ENCODE measurements at regions not wholly inside any gene's neighbourhood (a gene's known extent, or its start where the extent isn't known, plus 50 kb on each side); places are given as distances from the start of the nearest gene placed in this dataset.

GRCh38 chr21:24470852-24471251, 1136.4 kb downstream of the MRPL39 start:
- no peak for TF ChIP-seq CTCF (IDR thresholded peaks at IDR 0.05)
- no peak for DNase-seq
- H3K4me3 ChIP-seq, result no peak overlapping the region
- H3K36me3 ChIP-seq, result no peaks in the 10 kb centered on the region
- H3K27ac ChIP-seq, result no peak overlapping the region
- intact Hi-C loops (cut with DNase I), result no loop called here
- no peaks in the 10 kb centered on the region for H3K27me3 ChIP-seq
- H3K9me3 ChIP-seq, result no peaks in the 10 kb centered on the region
- ATAC-seq, result no peak
- H3K4me1 ChIP-seq, result no peaks in the 10 kb centered on the region

DNA sequence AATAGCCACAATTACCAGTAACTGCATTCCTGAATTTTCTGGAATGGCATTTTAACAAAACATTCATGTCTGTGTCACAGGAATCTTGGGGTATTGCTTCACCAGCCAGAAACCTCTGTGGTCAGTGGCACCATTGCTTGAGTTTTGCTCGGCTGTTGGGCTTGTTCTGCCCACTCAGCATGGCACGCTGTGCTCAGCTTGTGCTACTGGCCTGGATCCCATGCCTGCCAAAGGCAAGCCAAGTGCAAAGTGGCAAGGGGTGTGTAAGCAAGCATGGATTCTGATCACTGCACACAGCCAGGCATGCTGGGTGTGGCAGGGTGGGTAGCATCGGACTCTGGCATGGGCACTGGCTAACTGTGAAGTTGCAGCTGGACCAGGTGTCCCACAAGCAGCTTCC, 1150.9 kb downstream of the MRPL39 start:
- Histone ChIP-seq H3K4me1 (no peaks in the 10 kb centered on the region), H3K27ac (no peak overlapping the region), H3K27me3 (no peaks in the 10 kb centered on the region), H3K9me3 (no peaks in the 10 kb centered on the region), H3K4me3 (no peak overlapping the region), H3K36me3 (no peaks in the 10 kb centered on the region)
- DNase-seq, result no peak
- ATAC-seq, result no peak
- TF ChIP-seq CTCF (IDR thresholded peaks at IDR 0.05), result no peak
- intact Hi-C loops (cut with DNase I), result no loop called here

DNA sequence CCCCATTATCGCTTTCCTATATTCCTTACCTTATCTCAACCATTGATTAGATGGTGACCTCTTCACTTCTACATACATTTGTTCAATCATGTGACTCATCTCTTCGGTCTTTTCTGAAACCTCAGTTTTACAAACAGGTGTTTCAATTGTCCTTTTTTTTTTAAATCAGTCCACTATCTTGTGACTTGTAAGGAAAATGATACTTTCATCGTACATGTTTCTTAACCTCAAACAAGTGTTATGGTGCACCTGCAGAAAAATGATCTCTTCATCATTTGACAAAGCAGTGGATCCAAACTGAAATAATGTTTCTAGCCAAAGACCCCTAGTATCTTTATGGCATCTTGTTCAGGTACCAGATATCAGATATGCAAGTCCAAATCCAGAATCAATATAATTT, 1157.2 kb downstream of the MRPL39 start:
- Histone ChIP-seq H3K27ac (no peak overlapping the region), H3K9me3 (no peaks in the 10 kb centered on the region), H3K4me3 (no peak overlapping the region), H3K36me3 (no peaks in the 10 kb centered on the region), H3K27me3 (no peaks in the 10 kb centered on the region), H3K4me1 (no peaks in the 10 kb centered on the region)
- DNase-seq, result no peak
- intact Hi-C loops (cut with DNase I), result no loop called here
- no peak for ATAC-seq
- no peak for TF ChIP-seq CTCF (IDR thresholded peaks at IDR 0.05)

DNA sequence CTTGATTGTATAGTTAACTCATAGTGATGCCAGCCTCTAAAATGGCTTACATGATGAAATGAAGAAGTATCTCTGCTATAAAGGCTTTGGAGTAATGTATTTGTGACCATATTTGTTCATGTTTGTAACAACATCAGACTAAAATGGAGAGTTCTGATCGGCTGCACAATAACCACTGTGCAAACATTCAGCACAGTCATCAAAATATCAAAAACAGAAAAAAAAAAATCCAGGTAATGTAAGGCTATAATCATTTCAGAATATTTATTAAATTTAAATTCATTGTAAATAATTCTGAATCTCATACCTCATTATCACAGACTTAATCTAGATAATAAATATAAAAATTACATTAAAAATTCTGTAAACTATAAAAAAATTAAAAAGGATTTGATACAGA, 1161.8 kb downstream of the MRPL39 start:
- intact Hi-C loops (cut with DNase I), result no loop called here
- H3K9me3 ChIP-seq, result no peaks in the 10 kb centered on the region
- no peak overlapping the region for H3K27ac ChIP-seq
- no peaks in the 10 kb centered on the region for H3K36me3 ChIP-seq
- no peak for ATAC-seq
- TF ChIP-seq CTCF (IDR thresholded peaks at IDR 0.05), result no peak
- no peaks in the 10 kb centered on the region for H3K4me1 ChIP-seq
- H3K4me3 ChIP-seq, result no peak overlapping the region
- DNase-seq, result no peak
- no peaks in the 10 kb centered on the region for H3K27me3 ChIP-seq

DNA sequence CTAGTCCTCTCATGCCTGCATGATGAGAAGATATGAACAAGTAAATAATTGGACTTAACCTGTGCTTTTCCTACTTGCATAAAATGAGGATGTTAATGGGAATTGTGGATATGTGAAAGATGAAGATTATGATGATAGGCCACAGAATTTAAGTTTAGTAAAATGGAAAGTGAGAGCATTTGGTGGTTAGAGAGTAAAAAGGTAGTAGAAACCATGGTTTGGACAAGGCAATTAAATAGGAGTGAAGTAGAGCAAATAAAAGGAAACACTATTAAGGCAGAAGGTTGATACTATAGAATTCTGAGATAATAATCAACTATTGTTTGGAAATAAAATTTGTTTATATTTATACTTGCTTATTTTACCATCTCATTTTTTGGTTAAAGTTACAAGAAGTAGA, 1162.5 kb downstream of the MRPL39 start:
- no peaks in the 10 kb centered on the region for H3K4me1 ChIP-seq
- no peak for DNase-seq
- intact Hi-C loops (cut with DNase I), result no loop called here
- no peak for TF ChIP-seq CTCF (IDR thresholded peaks at IDR 0.05)
- no peak overlapping the region for H3K27ac ChIP-seq
- H3K27me3 ChIP-seq, result no peaks in the 10 kb centered on the region
- ATAC-seq, result no peak
- no peak overlapping the region for H3K4me3 ChIP-seq
- no peaks in the 10 kb centered on the region for H3K36me3 ChIP-seq
- no peaks in the 10 kb centered on the region for H3K9me3 ChIP-seq

DNA sequence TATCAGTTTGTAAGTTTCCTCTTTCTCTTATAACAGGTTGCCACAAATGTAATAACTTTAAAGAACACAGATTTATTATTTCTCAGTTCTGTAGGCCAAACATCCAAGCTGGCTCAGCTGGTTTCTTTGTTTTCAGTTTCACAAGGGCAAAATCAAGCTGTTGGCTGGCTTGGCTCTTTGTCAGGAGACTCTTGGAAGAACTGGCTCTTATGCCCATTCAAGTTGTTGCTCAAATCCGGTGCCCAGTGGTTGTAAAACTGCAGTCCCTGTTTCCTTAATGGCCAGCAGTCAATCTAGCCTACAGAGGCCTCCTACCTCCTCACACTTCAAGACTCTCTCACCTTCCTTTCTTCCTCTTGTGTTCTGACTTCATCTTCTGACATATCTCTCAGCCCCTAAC, 1171.0 kb downstream of the MRPL39 start:
- DNase-seq (no peak), ATAC-seq (peak; percentile 51)
- no peak for TF ChIP-seq CTCF (IDR thresholded peaks at IDR 0.05)
- intact Hi-C loops (cut with DNase I), result no loop called here
- H3K36me3 ChIP-seq, result no peaks in the 10 kb centered on the region
- H3K27ac ChIP-seq, result no peak overlapping the region
- no peak overlapping the region for H3K4me3 ChIP-seq
- no peaks in the 10 kb centered on the region for H3K27me3 ChIP-seq
- no peaks in the 10 kb centered on the region for H3K4me1 ChIP-seq
- no peaks in the 10 kb centered on the region for H3K9me3 ChIP-seq
